GM21360 (cell line): ENCODE measurements at regions not wholly inside any gene's neighbourhood (a gene's known extent, or its start where the extent isn't known, plus 50 kb on each side); places are given as distances from the start of the nearest gene placed in this dataset.

Experiments used
- ATAC-seq: cut with Tn5 transposase; IDR thresholded peaks from one replicate; pipeline ENCODE4 v1.9.1; 2021; ENCODE audit warnings: mild to moderate bottlenecking, moderate library complexity; ENCODE audit not compliant: unreplicated experiment

DNA sequence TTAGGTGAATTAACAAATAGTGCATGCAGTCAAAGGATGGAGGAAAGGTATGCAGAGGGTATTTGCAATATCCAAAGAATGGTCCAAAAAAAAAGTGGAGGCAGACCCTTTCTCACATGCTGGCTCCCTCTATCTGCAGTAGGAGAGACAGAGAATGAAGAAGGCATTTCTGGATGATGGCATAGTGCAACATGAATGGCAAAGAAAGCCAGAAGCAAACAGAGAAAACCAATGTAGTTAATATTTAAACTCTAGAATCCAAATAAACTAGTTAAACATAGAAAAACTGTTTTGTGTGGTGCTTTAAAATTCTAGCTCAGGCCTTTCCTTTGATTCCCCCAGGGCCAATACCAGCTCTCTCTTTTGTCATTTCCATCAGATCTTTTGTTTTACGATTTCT lies 403.1 kb upstream of the WWC1 start:
- no peak for ATAC-seq

GRCh38 chr5:167889276-167889675 lies 402.2 kb upstream of the WWC1 start:
- ATAC-seq = no peak

GRCh38 chr5:167892352-167893115 lies 398.9 kb upstream of the WWC1 start:
- no peak for ATAC-seq

GRCh38 chr5:167893271-167893670 lies 398.2 kb upstream of the WWC1 start:
- no peak for ATAC-seq

- ATAC-seq = no peak
These were observed 396.6 kb upstream of the WWC1 start for GRCh38 chr5:167894631-167895472.

- ATAC-seq = no peak
These were observed 395.4 kb upstream of the WWC1 start for GRCh38 chr5:167895899-167896659.

- ATAC-seq = no peak
These were observed 394.6 kb upstream of the WWC1 start for GRCh38 chr5:167896814-167897213.

- no peak for ATAC-seq
These were observed 394.1 kb upstream of the WWC1 start for GRCh38 chr5:167897371-167897770.

- no peak for ATAC-seq
These were observed 392.9 kb upstream of the WWC1 start for GRCh38 chr5:167898361-167899042.

DNA sequence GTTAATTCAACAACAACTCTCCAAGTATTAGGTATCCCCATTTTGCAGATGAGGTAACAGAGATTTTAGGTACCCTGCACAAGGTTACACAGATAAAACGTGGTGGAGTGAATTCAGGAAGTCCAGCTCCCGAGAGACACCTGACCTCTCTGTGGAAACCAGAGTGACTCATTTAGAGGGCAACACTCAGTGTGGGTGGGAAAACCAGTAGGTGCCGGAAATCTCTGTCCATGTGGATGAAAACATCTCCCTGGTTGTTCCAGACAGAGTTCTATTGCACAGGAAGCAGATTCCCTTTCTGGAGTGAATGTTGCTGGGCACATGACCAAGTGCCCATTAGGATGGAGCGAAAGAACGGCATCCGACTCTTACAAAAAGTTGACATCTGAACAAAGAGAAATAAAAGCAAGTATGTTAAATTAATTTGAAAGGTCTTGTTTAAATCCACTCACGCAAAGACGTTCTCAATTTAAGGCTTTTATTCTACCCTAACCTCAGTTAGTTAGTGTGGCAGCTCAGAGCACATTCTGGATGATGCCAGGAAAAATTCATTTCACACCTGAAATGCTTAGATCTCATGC lies 391.9 kb upstream of the WWC1 start:
- no peak for ATAC-seq

- ATAC-seq = no peak
These were observed 391.0 kb upstream of the WWC1 start for GRCh38 chr5:167900340-167900935.

- ATAC-seq = no peak
These were observed 389.1 kb upstream of the WWC1 start for GRCh38 chr5:167902298-167902697.

DNA sequence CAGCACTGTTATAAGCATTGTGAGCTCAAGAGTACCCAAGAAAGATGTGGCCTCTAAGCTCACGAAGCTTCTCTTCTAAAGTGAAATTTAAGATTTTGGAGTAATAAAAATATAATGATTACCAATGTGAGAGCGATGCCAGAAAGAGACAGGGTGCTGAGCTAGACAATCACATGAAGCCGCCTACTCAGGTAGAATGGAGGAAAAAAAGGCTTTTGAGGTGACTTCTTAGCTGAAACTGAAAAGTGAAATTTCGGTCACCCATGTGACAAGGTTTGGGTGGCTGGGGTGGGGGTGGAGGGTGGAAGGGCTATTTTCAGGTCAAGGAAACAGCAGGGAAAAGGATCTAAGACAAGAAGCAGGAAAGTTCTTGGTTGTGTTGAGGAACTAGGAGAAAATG lies 388.2 kb upstream of the WWC1 start:
- ATAC-seq = no peak

DNA sequence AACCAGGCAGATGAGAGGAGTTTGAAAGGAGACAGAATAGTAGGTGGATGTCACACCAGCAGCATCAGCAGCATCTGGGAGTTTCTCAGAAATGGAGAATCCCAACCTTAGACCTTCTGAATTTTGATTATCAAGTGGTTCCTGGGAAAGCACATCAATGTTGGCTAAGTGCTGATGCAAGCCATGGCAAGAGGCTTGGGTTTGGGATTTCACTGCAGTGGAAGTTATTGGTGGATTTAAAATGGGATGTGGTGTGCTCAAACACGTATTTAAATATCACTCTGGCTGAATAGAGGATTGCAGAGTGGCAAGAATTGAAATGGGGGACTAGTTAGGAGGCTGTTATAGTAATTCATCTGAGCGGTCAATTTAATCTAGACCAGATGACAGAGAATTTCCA lies 387.8 kb upstream of the WWC1 start:
- no peak for ATAC-seq

DNA sequence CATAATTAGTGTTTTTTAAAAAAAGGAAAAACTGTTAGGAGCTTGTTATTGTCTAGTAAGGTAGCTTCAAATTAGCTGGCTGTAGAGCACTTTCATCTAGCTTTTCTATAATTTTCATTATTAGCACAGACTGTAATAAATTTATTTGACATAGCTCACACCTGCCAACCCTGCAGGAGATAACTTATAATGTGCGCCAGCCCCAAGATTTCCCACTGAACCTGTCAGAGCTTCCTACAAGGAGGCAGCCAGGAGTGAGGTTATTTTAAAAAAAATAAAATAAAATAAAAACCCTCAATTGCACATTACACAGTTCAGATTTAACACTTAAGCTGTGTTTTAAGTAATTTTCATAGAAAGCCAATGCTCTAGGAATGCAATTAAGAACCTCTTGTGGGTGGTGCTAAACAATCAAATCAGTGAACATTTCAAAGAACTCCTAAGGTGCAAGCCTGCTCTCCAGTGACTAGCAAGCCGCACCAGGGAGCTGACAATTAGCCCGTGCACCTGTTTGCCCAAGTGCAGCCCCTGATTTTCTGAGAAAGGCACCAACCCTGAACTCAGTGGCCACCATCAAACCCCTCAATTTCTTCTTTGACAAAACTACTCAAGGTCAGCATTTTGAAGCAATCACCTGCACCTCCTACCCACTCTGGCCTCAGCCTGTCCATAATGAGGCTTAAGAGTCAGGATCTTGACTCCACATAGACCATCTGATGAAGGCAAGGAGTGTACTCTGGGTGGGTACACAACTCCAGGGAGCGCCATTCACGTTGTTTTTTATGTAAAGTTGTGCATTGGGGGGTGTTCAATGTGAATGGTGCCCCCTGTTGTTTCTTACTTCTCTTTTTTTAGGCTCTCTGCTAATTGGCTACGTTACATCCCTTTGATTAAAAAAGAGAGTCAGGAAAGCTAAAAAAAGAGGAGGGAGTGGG lies 385.3 kb upstream of the WWC1 start:
- no peak for ATAC-seq

GRCh38 chr5:167908606-167909005 lies 382.8 kb upstream of the WWC1 start:
- no peak for ATAC-seq

GRCh38 chr5:167912941-167913665 lies 378.3 kb upstream of the WWC1 start:
- no peak for ATAC-seq

DNA sequence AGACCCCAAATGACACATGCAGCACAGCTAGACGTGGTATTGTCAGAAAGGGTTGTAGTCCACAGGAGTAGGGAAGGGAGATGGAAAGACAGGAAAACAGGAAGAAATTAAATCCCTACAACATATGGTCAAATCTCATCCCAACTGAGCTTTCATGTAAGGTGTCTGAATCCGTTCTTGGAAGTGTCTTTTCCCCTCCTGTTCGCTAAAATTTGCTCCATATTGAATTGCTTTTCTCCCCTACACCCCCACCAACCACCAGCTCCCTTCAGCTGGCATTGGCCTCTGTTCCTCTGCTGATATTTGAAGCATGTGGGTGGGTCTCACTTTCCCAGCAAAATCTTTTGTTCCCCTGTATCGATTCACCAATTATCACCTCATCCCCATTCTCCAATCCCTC lies 376.2 kb upstream of the WWC1 start:
- ATAC-seq = no peak
